Transverse colon (tissue), 4 donors: ENCODE measurements at regions not wholly inside any gene's neighbourhood (a gene's known extent, or its start where the extent isn't known, plus 50 kb on each side); places are given as distances from the start of the nearest gene placed in this dataset.
"Not testable (repeated sequence)": the region's sequence is repeated elsewhere in the genome, so short reads cannot be mapped to it uniquely, and the experiment has no call there.

ENCODE experiments used
- DNase-seq: peaks from one replicate; pipeline ENCODE4 v3.0.0-alpha.2; 2019
- H3K27ac ChIP-seq, 4 donors: fragments of 200-600 bp; sonication (generic); 2 replicates each; pipeline ENCODE4 v1.5.1; 2016 to 2018; ENCODE audit warnings: inconsistent platforms in 4 of 4
- H3K27me3 ChIP-seq: fragments of 200-600 bp; sonication (generic); 2 replicates; pipeline ENCODE4 v1.5.1; 2017; ENCODE audit warnings: inconsistent platforms
- H3K36me3 ChIP-seq, 4 donors: fragments of 200-600 bp; sonication (generic); 2 replicates each; pipeline ENCODE4 v1.5.1; 2017 to 2019; ENCODE audit warnings: inconsistent platforms in 4 of 4
- H3K4me1 ChIP-seq, 4 donors: fragments of 200-600 bp; sonication (generic); 2 replicates each; pipeline ENCODE4 v1.5.1; 2017 to 2020; ENCODE audit warnings: inconsistent platforms in 4 of 4
- H3K4me3 ChIP-seq, 4 donors: fragments of 200-600 bp; sonication (generic); 1 replicate in 1 of 4; 2 replicates in 3 of 4; pipeline versions ENCODE4 v1.5.1 to v1.6.1; 2017 to 2019; ENCODE audit warnings: inconsistent platforms in 4 of 4
- H3K9me3 ChIP-seq, 2 donors: fragments of 200-600 bp; sonication (generic); 2 replicates each; pipeline ENCODE4 v1.5.1; 2017 to 2019; ENCODE audit warnings: inconsistent platforms in 2 of 2
- CTCF ChIP-seq, 5 experiments: fragments of 200-600 bp in 3 of 5; fragments of 450-650 bp in 2 of 5; sonication (generic) in 3 of 5; IDR thresholded peaks; 1 replicate in 2 of 5; 2 replicates in 3 of 5; pipeline ENCODE4 v1.5.1; 2016 to 2017; ENCODE audit warnings: antibody characterized with exemption in 5 of 5, inconsistent platforms in 3 of 5, mild to moderate bottlenecking in 2 of 5, moderate library complexity in 1 of 5
- WGBS, 2 donors: methylation state at CpG; one replicate each; pipeline ENCODE4 v1.1.5; 2018; ENCODE audit warnings: low coverage in 1 of 2; 5-methylcytosine and 5-hydroxymethylcytosine counted together
- in situ Hi-C, 4 donors: fragments of 200-750 bp; cut with MboI; loops; one replicate each; pipeline versions ENCODE4 v1.15.0 to v1.15.1; 2017; ENCODE audit warnings: low sequenced_read_pairs in 3 of 4, low pct_ligation_motif_present in 1 of 4, low pct_unique_long_range_greater_than_20kb in 1 of 4
- intact Hi-C: fragments of 100-400 bp; cut with DNase I; formaldehyde crosslinking; loops from one replicate; pipeline ENCODE4 v1.15.1; 2023; ENCODE audit warnings: low total_unique reads

DNA sequence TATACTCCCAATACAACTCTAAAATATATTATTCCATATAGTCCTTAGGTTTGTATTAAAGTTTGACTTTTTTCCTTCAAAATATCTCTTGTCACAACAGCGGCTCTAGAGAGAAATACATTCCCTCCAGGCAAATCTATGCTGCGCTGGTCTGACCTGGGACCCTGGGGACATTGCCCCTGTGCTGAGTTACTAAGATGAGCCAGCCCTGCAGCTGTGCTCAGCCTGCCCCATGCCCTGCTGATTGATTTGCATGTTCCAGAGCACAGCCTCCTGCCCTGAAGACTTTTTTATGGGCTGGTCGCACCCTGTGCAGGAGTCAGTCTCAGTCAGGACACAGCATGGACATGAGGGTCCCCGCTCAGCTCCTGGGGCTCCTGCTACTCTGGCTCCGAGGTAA, 1170.7 kb downstream of the RPIA start:
- in situ Hi-C loops, intact Hi-C loops, H3K27ac ChIP-seq, H3K4me1 ChIP-seq, H3K9me3 ChIP-seq, H3K27me3 ChIP-seq, H3K36me3 ChIP-seq, DNase-seq, H3K4me3 ChIP-seq: not testable (repeated sequence)
- WGBS, 2 donors = no CpG with 5 or more reads among the region's 5 CpGs

DNA sequence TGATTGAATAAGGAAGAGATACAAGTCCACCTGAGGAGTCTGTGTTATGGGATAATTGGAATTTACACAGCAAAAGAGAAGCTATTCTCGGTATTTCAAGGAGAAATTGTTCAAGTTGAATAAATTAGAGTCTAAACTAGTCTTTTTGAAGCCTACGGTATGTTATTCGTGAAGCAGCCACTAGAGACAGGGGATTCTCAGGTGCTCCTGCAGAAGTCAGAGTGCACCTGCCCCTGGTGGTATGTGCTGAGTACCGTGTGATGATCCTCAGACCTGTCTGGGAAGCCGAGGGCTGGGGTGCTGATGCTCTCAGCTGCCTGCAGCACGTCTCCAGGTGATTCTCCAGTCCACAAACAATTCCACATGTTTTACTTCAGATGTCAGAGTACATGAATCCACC, 1171.7 kb downstream of the RPIA start:
- WGBS, 2 donors = no CpG with 5 or more reads among the region's 6 CpGs
- intact Hi-C loops, H3K4me3 ChIP-seq, H3K27me3 ChIP-seq, H3K9me3 ChIP-seq, H3K4me1 ChIP-seq, DNase-seq, in situ Hi-C loops, H3K36me3 ChIP-seq, H3K27ac ChIP-seq: not testable (repeated sequence)

DNA sequence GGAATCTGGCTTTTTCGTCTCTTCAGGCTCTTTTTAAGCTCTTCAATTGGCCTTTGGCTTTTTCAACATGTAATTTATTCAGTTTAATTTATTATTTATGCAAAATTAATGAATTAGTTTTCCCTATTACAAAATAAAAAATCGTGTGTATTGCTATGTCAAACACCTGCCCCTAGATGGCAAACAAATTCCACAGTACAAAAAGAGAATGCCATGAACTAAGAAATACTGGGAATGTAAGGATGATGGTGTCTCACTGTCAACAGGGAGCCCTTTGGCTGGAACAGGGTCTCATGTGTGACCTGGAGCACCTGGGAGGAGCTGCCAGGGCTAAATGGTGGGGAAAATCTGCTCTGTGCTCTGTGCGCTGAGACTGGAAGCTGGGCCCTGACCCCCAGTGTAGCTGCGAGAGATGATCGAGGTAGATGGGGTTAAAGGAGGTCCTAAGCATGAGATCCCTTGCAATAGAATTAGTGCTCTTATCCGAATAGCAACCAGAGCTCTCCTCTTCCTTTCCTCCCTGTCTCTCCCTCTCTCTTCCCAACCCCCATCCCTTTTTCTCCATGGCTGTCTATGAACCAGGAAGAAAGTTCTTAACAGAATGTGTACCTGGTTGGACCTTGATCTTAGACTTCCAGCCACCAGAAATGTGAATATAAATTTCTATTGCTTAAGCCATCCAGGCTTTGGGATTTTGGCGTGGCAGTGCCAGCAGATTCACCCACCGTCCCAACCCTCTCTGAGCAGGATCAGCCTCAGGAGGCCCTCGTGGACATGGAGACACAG, 1183.5 kb downstream of the RPIA start:
- intact Hi-C loops, H3K9me3 ChIP-seq, DNase-seq, H3K27ac ChIP-seq, H3K36me3 ChIP-seq, H3K4me3 ChIP-seq, in situ Hi-C loops, H3K4me1 ChIP-seq, H3K27me3 ChIP-seq: not testable (repeated sequence)
- TF ChIP-seq CTCF (IDR thresholded peaks at IDR 0.05) = peak in 1 of 5 experiments; percentile 9
- WGBS, 2 donors = 0% methylated on average over 1 of the region's 9 CpGs; no CpG with 5 or more reads in 1 of the 2 donors

GRCh38 chr2:89876445-89876844, 1185.0 kb downstream of the RPIA start:
- H3K36me3 ChIP-seq, H3K9me3 ChIP-seq, H3K4me1 ChIP-seq, H3K4me3 ChIP-seq, H3K27me3 ChIP-seq, DNase-seq, intact Hi-C loops, in situ Hi-C loops, H3K27ac ChIP-seq: not testable (repeated sequence)
- 83% methylated on average over 1 of the region's 1 CpG; no CpG with 5 or more reads in 1 of the 2 donors for WGBS, 2 donors

DNA sequence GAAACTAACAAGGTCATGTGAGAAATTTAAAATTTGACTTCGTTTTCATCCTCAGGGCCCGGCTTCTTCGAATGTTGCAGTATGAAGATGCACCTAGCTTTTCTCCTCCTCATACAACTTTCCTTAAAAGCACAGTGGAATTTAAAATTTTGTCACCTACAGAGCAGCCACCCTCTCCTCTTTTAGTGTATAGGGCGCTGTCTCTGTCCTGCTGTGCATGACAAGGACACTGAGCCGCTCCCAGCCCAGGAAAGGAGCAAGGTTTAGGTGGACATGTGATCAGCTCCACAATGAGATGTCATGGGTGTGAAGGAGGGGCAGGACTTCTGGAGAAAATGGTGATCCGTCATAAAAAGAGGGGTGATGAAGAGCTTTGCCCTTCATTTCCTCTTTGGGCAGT, 1185.4 kb downstream of the RPIA start:
- H3K4me1 ChIP-seq, DNase-seq, H3K9me3 ChIP-seq, H3K27ac ChIP-seq, H3K27me3 ChIP-seq, H3K36me3 ChIP-seq, intact Hi-C loops, in situ Hi-C loops, H3K4me3 ChIP-seq: not testable (repeated sequence)
- 56% methylated on average over 3 of the region's 6 CpGs; no CpG with 5 or more reads in 1 of the 2 donors for WGBS, 2 donors

DNA sequence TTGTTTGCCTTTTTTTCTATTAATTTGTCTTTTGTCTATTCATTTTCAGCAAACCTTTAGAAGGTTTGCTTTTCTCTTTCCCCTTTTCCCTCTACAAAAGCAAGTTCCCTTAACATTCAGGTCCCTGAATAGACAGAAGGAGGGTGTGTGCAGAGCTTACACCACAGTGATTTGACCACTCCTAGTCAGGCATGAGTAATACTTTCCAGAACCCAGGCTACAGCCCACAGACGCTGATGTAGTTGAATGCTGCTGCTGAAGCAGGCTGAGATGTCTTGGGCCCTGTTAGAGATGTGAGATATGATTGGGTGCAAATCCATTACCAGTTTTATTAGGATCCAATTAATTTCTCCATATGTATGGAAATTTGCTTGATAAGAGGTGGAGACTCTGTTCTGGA, 1191.4 kb downstream of the RPIA start:
- H3K4me1 ChIP-seq, H3K27ac ChIP-seq, H3K4me3 ChIP-seq, in situ Hi-C loops, DNase-seq, H3K27me3 ChIP-seq, H3K36me3 ChIP-seq, intact Hi-C loops, H3K9me3 ChIP-seq: not testable (repeated sequence)
- no CpG with 5 or more reads among the region's 1 CpG for WGBS, 2 donors

DNA sequence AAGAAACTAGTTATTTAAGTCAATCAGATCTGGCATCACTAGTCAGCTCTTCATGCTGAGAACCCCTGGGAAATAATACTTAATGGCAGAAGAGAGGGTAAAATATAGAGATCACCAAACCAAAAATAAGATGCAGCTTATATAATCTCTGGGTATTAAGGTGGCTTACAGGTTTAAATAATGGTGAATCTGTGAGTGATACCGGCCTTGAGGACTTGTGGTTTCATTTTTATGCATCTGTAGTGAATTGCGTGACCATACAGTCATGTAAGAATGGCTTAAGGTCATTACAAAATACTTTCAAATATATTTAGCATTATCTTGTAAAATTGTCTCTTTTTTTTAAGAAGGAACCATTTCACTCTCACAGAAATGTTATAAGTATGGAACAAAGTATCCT, 1192.2 kb downstream of the RPIA start:
- in situ Hi-C loops, H3K4me3 ChIP-seq, intact Hi-C loops, H3K27ac ChIP-seq, DNase-seq, H3K36me3 ChIP-seq, H3K27me3 ChIP-seq, H3K9me3 ChIP-seq, H3K4me1 ChIP-seq: not testable (repeated sequence)
- WGBS, 2 donors = 20 to 66% methylated on average over 1 to 2 of the region's 2 CpGs

- in situ Hi-C loops, H3K9me3 ChIP-seq, H3K36me3 ChIP-seq, H3K27ac ChIP-seq, intact Hi-C loops, H3K4me1 ChIP-seq, DNase-seq, H3K27me3 ChIP-seq, H3K4me3 ChIP-seq: not testable (repeated sequence)
- 17% methylated on average over 1 of the region's 5 CpGs; no CpG with 5 or more reads in 1 of the 2 donors for WGBS, 2 donors
Observed at GRCh38 chr2:89885071-89885470, 1193.6 kb downstream of the RPIA start.

DNA sequence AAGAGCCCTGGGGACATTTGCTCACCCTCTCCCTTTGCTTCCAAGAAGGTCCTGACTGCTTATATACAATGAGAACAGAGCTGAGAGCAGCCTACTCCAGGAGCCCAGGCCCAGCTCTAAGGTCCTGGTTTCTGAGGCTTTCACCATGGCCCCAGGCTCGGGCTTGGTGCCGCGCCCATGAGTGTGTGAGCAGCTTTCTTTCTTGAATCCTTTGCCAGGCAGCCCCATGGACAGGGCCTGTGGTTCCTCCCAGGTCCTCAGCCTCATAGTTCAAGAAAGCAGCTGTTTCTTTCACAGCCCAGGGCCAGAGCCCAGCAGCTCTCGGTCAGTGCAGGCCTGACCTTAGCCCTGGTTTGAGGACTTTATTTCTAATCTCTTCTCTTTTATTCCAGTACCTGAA, 1197.2 kb downstream of the RPIA start:
- DNase-seq, in situ Hi-C loops: not testable (repeated sequence)

DNA sequence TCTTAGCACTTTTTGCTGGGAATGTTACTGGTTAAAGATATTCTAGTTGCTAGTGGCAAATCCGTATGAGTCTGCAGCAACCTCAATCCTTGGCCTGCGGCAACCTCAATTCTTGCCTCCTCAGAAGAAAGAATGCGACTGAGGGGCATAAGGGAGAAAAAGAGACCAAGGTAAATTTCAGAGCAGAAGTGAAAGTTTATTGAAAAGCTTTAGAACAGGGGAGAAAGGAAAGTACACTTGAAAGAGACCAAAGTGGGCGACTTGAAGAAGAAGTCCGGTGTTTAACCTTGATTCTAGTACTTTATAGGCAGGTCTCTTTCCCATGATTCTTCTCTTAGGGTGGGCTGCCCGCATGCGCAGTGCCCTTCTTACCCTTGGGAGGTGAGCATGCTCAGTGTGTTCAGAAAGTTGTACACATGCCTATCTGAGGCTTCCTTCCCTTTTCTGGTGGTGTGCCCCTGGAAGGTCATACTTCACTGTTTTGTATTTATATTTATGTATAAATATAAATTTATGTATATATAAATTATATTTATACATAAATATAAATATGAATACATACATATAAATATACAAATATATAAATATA, 1198.8 kb downstream of the RPIA start:
- H3K27ac ChIP-seq, H3K9me3 ChIP-seq, intact Hi-C loops, H3K4me1 ChIP-seq, H3K4me3 ChIP-seq, H3K27me3 ChIP-seq, in situ Hi-C loops, DNase-seq, H3K36me3 ChIP-seq: not testable (repeated sequence)
- WGBS, 2 donors = no CpG with 5 or more reads among the region's 7 CpGs

More for the DNA sequence above, 1197.2 kb downstream of the RPIA start:
- H3K9me3 ChIP-seq, intact Hi-C loops, H3K27ac ChIP-seq, H3K27me3 ChIP-seq, H3K4me1 ChIP-seq, H3K4me3 ChIP-seq, H3K36me3 ChIP-seq: not testable (repeated sequence)
- no CpG with 5 or more reads among the region's 4 CpGs for WGBS, 2 donors
